ENCODE measurements at regions not wholly inside any gene's neighbourhood (a gene's known extent, or its start where the extent isn't known, plus 50 kb on each side); places are given as distances from the start of the nearest gene placed in this dataset.

GRCh38 chr10:78700816-78701520, 367.8 kb upstream of the ZMIZ1 start:
- no peak for DNase-seq

GRCh38 chr10:78702186-78702585, 366.6 kb upstream of the ZMIZ1 start:
- no peak for DNase-seq

GRCh38 chr10:78702876-78703275, 365.9 kb upstream of the ZMIZ1 start:
- no peak for DNase-seq

GRCh38 chr10:78703593-78703992, 365.2 kb upstream of the ZMIZ1 start:
- no peak for DNase-seq

GRCh38 chr10:78706256-78706655, 362.5 kb upstream of the ZMIZ1 start:
- DNase-seq, result no peak

- DNase-seq, result no peak
Observed at GRCh38 chr10:78706726-78707540, 361.8 kb upstream of the ZMIZ1 start.

- DNase-seq, result no peak
Observed at GRCh38 chr10:78707745-78708144, 361.0 kb upstream of the ZMIZ1 start.

- DNase-seq, result no peak
Observed at GRCh38 chr10:78712147-78712546, 356.6 kb upstream of the ZMIZ1 start.

GRCh38 chr10:78713659-78714058, 355.1 kb upstream of the ZMIZ1 start:
- no peak for DNase-seq

GRCh38 chr10:78714225-78714624, 354.5 kb upstream of the ZMIZ1 start:
- no peak for DNase-seq

- DNase-seq, result no peak
Observed at GRCh38 chr10:78715435-78715834, 353.3 kb upstream of the ZMIZ1 start.

GRCh38 chr10:78716043-78716660, 352.6 kb upstream of the ZMIZ1 start:
- no peak for DNase-seq

GRCh38 chr10:78717200-78717599, 351.6 kb upstream of the ZMIZ1 start:
- no peak for DNase-seq

GRCh38 chr10:78718032-78718572, 350.7 kb upstream of the ZMIZ1 start:
- no peak for DNase-seq

GRCh38 chr10:78719276-78719675, 349.5 kb upstream of the ZMIZ1 start:
- no peak for DNase-seq

- no peak for DNase-seq
Observed at GRCh38 chr10:78720091-78720490, 348.7 kb upstream of the ZMIZ1 start.

- no peak for DNase-seq
Observed at GRCh38 chr10:78721231-78721630, 347.5 kb upstream of the ZMIZ1 start.

- DNase-seq, result no peak
Observed at GRCh38 chr10:78724846-78725245, 343.9 kb upstream of the ZMIZ1 start.

- no peak for DNase-seq
Observed at GRCh38 chr10:78726171-78726570, 342.6 kb upstream of the ZMIZ1 start.

GRCh38 chr10:78727251-78727650, 341.5 kb upstream of the ZMIZ1 start:
- no peak for DNase-seq

- no peak for DNase-seq
Observed at GRCh38 chr10:78727728-78728127, 341.0 kb upstream of the ZMIZ1 start.

GRCh38 chr10:78728176-78728575, 340.6 kb upstream of the ZMIZ1 start:
- DNase-seq, result no peak

- DNase-seq, result no peak
Observed at GRCh38 chr10:78729366-78729765, 339.4 kb upstream of the ZMIZ1 start.

- DNase-seq, result no peak
Observed at GRCh38 chr10:78729800-78730199, 339.0 kb upstream of the ZMIZ1 start.
